ENCODE measurements at regions not wholly inside any gene's neighbourhood (a gene's known extent, or its start where the extent isn't known, plus 50 kb on each side); places are given as distances from the start of the nearest gene placed in this dataset.

DNA sequence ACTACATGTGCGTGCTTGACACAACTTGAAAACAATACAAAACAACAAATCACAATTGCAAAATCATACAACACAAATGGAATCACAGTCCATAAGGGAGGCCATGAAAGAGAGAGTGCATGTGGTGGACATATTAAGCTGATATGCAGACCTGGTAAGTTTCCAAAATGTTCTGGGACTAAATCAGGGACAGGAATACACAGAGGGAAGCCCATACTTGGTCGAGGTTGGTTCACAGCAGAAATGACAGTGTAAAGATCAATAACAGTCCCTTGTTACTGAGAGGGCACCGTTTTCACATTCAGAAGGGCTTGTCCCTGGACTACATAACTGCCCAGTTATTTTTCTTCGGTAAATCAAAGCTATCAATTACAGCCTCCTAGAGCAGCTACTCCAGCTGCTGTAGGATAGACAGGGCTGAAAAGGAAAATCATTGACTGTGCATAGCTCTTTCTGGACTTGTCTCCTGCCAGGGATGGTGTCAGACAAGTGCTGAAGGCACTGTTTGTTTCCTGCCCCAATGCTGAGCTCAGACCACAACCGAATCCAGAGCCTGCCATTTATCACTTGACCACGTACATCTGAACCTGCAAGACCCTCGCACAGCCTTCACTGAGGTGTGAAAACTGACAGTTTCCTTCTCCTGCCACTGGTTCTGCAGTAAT lies 79.5 kb upstream of the KCNMB2 start:
- no peaks in the 10 kb centered on the region for H3K9me3 ChIP-seq (ENCODE audit: control insufficient read depth in 4 of 4, low read length in 3 of 4)
- no peaks in the 10 kb centered on the region for H3K27me3 ChIP-seq (ENCODE audit: control insufficient read depth in 4 of 4, insufficient read depth in 4 of 4, low read length in 3 of 4)
- H3K4me3 ChIP-seq (ENCODE audit: low read depth in 1 of 3, low read length in 3 of 3), result no peak overlapping the region
- TF ChIP-seq, protein P1, sequence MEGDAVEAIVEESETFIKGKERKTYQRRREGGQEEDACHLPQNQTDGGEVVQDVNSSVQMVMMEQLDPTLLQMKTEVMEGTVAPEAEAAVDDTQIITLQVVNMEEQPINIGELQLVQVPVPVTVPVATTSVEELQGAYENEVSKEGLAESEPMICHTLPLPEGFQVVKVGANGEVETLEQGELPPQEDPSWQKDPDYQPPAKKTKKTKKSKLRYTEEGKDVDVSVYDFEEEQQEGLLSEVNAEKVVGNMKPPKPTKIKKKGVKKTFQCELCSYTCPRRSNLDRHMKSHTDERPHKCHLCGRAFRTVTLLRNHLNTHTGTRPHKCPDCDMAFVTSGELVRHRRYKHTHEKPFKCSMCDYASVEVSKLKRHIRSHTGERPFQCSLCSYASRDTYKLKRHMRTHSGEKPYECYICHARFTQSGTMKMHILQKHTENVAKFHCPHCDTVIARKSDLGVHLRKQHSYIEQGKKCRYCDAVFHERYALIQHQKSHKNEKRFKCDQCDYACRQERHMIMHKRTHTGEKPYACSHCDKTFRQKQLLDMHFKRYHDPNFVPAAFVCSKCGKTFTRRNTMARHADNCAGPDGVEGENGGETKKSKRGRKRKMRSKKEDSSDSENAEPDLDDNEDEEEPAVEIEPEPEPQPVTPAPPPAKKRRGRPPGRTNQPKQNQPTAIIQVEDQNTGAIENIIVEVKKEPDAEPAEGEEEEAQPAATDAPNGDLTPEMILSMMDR (IDR thresholded peaks at IDR 0.05; ENCODE audit: low read depth, low read length, missing input control), result no peak
- TF ChIP-seq, protein P2, sequence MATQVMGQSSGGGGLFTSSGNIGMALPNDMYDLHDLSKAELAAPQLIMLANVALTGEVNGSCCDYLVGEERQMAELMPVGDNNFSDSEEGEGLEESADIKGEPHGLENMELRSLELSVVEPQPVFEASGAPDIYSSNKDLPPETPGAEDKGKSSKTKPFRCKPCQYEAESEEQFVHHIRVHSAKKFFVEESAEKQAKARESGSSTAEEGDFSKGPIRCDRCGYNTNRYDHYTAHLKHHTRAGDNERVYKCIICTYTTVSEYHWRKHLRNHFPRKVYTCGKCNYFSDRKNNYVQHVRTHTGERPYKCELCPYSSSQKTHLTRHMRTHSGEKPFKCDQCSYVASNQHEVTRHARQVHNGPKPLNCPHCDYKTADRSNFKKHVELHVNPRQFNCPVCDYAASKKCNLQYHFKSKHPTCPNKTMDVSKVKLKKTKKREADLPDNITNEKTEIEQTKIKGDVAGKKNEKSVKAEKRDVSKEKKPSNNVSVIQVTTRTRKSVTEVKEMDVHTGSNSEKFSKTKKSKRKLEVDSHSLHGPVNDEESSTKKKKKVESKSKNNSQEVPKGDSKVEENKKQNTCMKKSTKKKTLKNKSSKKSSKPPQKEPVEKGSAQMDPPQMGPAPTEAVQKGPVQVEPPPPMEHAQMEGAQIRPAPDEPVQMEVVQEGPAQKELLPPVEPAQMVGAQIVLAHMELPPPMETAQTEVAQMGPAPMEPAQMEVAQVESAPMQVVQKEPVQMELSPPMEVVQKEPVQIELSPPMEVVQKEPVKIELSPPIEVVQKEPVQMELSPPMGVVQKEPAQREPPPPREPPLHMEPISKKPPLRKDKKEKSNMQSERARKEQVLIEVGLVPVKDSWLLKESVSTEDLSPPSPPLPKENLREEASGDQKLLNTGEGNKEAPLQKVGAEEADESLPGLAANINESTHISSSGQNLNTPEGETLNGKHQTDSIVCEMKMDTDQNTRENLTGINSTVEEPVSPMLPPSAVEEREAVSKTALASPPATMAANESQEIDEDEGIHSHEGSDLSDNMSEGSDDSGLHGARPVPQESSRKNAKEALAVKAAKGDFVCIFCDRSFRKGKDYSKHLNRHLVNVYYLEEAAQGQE (IDR thresholded peaks at IDR 0.05), result no peak
- no peak for TF ChIP-seq SP1 (IDR thresholded peaks at IDR 0.05)
- TF ChIP-seq, protein P3, sequence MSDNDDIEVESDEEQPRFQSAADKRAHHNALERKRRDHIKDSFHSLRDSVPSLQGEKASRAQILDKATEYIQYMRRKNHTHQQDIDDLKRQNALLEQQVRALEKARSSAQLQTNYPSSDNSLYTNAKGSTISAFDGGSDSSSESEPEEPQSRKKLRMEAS (IDR thresholded peaks at IDR 0.05), result no peak
- TF ChIP-seq EGR1 (IDR thresholded peaks at IDR 0.05; ENCODE audit: low read depth in 2 of 2), result no peak
- no peaks in the 10 kb centered on the region for H3K4me1 ChIP-seq (ENCODE audit: control insufficient read depth in 4 of 4, insufficient read depth in 4 of 4, low read length in 3 of 4)
- H3K9ac ChIP-seq (ENCODE audit: low read depth in 1 of 2, low read length in 2 of 2), result no peak overlapping the region
- H3K27ac ChIP-seq (ENCODE audit: low read depth in 1 of 2, low read length in 2 of 2), result no peak overlapping the region
- no peaks in the 10 kb centered on the region for H3K36me3 ChIP-seq (ENCODE audit: control insufficient read depth in 4 of 4, insufficient read depth in 3 of 4, low read depth in 1 of 4, low read length in 3 of 4)
- no peak for DNase-seq (ENCODE audit: low spot score)
- WGBS, result 49% methylated on average over 7 of the region's 7 CpGs

DNA sequence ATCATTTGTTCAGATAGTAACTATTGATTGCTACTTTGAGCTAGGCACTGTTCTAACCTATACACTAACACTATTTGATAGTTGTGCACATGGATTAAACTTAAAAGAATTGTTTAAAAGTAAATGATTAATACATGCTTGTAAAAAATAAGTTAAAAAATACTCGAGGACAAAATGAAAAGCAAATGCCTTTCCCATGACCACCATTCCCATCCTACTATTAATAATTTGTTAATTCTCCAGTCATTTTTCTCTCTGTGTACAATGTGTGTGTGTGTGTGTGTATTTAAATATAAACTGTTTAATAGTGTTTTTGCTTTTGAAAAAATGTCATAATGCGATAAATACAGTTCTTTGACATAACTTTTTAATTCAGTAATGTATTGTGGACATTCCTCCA lies 78.7 kb upstream of the KCNMB2 start:
- DNase-seq (ENCODE audit: low spot score), result no peak
- TF ChIP-seq RXRA (IDR thresholded peaks at IDR 0.05), result no peak
- TF ChIP-seq, protein P4, sequence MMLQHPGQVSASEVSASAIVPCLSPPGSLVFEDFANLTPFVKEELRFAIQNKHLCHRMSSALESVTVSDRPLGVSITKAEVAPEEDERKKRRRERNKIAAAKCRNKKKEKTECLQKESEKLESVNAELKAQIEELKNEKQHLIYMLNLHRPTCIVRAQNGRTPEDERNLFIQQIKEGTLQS (IDR thresholded peaks at IDR 0.05), result no peak
- Histone ChIP-seq H3K9ac (ENCODE audit: low read depth in 1 of 2, low read length in 2 of 2) (no peak overlapping the region), H3K27ac (ENCODE audit: low read depth in 1 of 2, low read length in 2 of 2) (no peak overlapping the region), H3K27me3 (ENCODE audit: control insufficient read depth in 4 of 4, insufficient read depth in 4 of 4, low read length in 3 of 4) (no peaks in the 10 kb centered on the region), H3K9me3 (ENCODE audit: control insufficient read depth in 4 of 4, low read length in 3 of 4) (no peaks in the 10 kb centered on the region), H3K4me3 (ENCODE audit: low read depth in 1 of 3, low read length in 3 of 3) (no peak overlapping the region), H3K36me3 (ENCODE audit: control insufficient read depth in 4 of 4, insufficient read depth in 3 of 4, low read depth in 1 of 4, low read length in 3 of 4) (no peaks in the 10 kb centered on the region), H3K4me1 (ENCODE audit: control insufficient read depth in 4 of 4, insufficient read depth in 4 of 4, low read length in 3 of 4) (no peaks in the 10 kb centered on the region)
- 65% methylated on average over 2 of the region's 2 CpGs for WGBS

DNA sequence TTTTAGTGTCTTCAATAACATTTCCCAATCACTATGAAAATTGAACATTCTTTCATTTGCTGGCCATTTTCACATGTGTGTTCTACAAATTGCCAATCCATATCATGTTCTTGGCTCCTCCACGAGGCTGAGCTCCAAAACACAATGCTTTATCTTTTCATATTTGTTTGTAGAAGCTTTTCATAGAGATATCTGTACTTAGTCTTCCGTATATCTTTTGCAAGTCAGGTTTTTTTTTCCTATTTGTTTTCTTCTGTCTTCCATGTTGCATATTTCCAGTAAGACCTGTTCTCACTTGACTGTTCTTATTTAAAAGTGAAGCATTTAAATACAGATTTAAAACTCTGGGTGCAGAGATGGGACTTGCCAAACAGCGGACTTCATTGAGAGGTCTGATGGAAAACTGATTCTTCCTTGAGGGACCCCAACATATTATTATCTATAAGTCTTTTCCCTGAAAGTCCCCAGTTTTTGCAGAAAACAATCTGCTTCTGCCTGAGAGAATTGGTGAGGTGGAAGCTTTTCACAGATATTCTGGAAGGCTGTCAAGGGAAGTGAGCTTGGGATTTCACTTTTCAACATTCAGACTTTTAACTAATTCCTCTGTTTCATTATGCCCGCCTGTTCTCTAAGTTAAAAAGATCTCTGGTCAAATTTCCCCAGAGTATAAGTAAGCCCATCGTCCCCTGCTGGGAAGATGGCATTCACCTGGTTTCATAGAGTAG lies 77.8 kb upstream of the KCNMB2 start:
- no peak for TF ChIP-seq EGR1 (IDR thresholded peaks at IDR 0.05; ENCODE audit: low read depth in 2 of 2)
- TF ChIP-seq HNF4A (conservative IDR thresholded peaks at IDR 0.05), result no peak
- TF ChIP-seq RAD21 (IDR thresholded peaks at IDR 0.05), result no peak
- no peak for TF ChIP-seq SP1 (IDR thresholded peaks at IDR 0.05)
- TF ChIP-seq RXRA (IDR thresholded peaks at IDR 0.05), result no peak
- no peak for DNase-seq (ENCODE audit: low spot score)
- Histone ChIP-seq H3K9me3 (ENCODE audit: control insufficient read depth in 4 of 4, low read length in 3 of 4) (no peaks in the 10 kb centered on the region), H3K4me3 (ENCODE audit: low read depth in 1 of 3, low read length in 3 of 3) (no peak overlapping the region), H3K27me3 (ENCODE audit: control insufficient read depth in 4 of 4, insufficient read depth in 4 of 4, low read length in 3 of 4) (no peaks in the 10 kb centered on the region), H3K27ac (ENCODE audit: low read depth in 1 of 2, low read length in 2 of 2) (no peak overlapping the region), H3K9ac (ENCODE audit: low read depth in 1 of 2, low read length in 2 of 2) (no peak overlapping the region), H3K4me1 (ENCODE audit: control insufficient read depth in 4 of 4, insufficient read depth in 4 of 4, low read length in 3 of 4) (no peaks in the 10 kb centered on the region), H3K36me3 (ENCODE audit: control insufficient read depth in 4 of 4, insufficient read depth in 3 of 4, low read depth in 1 of 4, low read length in 3 of 4) (no peaks in the 10 kb centered on the region)
- WGBS, result 62% methylated on average over 5 of the region's 5 CpGs
